GM18520 (cell line): ENCODE measurements at regions not wholly inside any gene's neighbourhood (a gene's known extent, or its start where the extent isn't known, plus 50 kb on each side); places are given as distances from the start of the nearest gene placed in this dataset.
"Not testable (repeated sequence)": the region's sequence is repeated elsewhere in the genome, so short reads cannot be mapped to it uniquely, and the experiment has no call there.

Experiments used
- ATAC-seq: cut with Tn5 transposase; IDR thresholded peaks from one replicate; pipeline ENCODE4 v1.9.1; 2021; ENCODE audit not compliant: unreplicated experiment

DNA sequence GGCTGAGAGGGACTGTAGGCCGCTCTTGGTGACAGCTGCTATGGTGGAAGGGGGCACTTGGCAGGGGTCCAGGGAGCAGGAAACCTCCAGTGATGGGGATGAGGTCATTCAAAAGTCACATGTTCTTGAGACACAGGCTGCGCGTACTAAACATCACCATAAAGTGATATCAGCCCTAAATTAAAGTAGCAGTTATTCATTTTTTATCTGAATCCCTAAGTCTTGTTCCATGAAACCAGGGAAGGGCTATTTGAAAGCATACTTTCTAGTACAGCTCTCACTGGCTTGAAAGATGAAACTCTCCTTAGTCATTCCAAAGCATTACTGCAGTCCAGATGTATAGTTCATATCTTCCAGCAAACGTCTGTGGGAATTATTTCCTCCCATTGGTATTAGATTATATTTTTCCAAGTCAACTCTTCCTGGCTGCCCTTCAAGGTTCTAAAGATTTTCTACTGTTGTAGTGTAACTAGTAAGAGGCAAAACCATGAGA is 373.1 kb downstream of the CD109 start:
- ATAC-seq = no peak

DNA sequence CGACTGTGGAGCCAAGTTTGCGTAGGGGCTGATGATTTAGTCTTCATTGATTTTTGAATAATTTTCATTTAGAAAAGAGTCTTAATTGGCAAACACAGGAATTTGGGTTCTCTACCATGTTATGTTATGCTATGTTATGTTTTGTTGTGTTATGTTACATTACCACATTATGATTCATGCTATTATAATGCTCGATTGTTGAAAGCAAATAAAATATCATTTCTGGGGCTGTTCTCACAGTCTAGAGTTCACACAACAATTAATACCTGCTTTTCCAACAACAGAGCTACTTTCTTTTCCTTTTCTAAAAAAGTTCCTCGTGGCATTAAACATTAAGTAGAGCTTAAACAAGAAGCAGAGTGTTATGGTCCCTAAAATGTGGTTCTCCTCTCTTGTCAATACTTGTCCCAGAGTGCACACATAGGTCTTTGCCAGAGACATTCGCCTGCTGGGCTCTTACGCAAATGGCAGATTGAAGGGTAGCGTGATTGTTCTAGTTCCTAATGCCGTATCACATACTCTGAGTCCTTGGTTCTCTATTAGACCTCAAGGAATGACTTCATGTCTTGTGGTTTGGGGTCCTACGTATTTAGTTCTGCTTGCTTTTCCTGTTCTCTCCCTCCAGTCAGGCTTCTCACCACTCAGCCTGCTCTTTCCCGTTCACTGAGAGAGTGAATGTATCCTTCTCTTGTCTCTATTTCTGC is 370.3 kb downstream of the CD109 start:
- no peak for ATAC-seq

DNA sequence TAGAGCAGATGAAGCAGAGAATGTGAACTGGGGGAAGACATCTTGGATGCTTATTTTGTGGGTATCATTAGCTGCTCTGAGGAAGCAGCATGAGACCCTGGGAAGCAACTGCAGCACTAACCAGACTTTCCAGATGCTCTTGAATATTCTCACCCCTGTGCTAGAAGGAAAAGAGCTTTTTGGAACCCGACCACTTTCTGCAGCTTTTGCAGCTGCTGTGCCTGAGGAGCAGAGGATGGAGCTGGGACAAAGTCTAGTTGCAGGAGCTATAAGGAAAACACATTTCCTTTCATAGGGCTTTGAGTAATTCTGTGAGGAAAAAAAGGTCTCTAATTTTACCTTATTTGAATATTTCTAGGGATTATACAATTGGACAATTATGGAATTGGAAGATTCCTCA is 369.7 kb downstream of the CD109 start:
- ATAC-seq = no peak

DNA sequence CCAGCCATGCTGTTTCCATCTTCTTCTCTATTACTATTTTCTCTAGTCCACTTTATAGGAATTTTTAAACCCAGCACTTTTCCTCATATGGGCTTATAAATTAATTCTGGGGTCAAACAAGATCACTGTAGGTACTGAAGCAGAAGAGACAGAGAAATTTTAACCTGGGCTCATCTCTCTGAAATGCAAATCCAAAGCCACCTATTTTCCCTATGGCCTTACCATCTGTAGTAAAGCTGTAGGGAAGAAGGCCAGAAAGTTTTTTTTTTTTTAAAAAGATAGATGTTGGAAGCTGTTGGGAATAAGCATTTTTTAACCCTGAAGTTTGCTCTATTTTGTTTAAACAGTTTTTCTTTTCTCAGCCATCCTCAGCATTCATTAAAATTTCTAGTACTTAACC is 367.4 kb downstream of the CD109 start:
- no peak for ATAC-seq

DNA sequence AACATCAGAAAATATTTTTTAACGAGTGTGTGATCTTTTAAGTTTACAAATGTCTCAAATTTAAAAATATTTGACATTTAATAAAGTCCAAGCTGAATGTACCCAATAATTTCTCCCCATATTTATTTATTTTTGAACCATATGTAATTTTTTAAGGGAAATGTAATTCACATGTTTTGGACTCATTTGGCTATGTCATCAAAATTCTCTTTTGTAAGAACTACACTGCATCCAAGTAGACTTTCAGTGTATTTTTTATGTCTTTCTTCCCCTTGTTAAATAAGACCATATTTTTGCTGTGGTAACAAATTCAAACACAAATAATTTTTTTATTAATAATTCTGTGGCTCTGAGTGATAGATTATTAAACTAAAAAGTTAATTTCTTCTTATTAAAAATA is 365.2 kb downstream of the CD109 start:
- ATAC-seq = no peak

DNA sequence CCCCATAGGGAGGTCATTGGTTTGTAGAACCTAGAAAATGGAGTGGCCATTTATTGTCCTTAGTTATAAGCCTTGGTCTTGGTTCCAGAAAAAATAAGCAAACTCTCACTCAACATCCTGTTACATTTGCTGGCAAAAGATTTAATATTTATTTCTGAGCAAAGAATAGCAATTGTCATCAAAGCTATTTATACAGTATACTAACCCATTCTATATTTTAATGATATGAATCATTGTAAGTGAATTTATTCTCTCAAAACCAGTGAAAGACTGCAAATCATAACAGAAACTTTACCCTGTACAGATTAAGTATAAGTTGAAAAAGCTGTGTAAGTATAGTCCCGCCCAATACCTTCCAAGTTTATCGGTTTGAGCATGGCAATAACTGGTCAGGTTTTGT is 364.4 kb downstream of the CD109 start:
- ATAC-seq = no peak

DNA sequence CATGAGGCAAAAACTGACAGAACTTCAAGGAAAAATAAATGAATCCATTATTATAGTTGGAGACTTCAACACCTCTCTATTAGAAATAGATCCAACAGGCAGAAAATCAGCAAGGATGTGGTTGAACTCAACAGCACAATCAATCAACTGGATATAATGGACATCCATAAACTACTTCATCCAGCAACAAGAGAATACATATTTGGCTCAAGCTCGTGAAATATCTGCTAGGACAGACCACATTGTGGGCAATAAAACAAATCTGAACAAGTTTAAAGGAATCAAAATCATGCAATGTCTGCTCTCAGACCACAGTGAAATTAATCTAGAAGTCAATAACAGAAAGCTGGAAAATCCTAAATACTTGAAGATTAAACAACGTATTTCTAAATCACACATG is 362.6 kb downstream of the CD109 start:
- no peak for ATAC-seq

DNA sequence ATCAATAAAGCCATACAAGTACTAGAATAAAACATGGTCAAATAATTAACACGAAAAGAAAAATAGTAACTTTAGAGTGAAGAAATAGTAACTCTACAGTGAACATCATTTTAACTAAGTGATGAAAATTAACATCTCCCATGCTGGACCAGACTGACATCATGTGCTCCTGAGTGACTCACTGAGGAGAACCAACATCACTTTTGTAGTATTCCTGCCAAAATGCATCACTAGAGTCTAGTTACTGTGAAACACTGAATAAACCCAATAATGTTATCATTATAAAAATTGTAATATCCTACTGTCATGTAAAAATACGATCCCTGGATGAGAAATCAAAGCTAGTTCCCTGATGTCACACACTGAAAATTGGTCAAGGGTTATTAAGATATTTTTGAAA is 361.3 kb downstream of the CD109 start:
- ATAC-seq = no peak

DNA sequence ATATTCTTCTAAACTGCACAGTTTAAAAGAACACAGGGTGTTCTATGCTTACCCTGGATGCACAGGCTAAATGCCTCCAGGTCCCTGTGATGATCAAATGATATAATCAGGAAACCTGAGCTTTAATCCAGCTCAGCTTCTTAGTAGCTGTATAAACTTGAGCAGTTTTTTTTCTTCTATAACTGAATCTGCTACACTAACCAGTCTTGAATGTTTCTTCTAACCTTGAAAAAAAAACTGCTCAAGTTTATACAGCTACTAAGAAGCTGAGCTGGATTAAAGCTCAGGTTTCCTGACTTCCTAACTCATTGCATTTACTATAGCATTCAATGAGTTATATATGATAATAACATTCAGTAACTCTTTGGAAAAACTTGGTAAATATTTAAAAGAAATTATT is 358.2 kb downstream of the CD109 start:
- ATAC-seq = no peak

DNA sequence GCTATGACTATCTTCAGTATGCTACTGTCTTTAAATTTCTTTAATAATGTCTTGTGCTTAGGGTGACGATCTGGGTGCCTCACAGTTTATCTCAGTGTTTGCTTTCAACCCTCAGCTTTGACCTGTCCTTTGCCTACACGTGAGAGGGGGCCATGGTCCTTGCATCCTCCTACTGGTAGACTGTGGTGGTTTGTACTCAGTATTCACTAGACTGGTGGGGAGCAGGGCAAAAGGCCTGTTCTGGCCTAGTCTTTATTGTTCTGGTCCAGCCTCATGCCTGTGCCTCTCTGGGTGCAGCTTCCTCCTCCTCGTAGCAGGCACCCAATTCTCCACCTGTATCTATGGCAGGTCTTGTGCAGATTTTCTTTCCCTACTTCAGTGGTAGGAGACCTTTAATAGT is 354.9 kb downstream of the CD109 start:
- no peak for ATAC-seq

DNA sequence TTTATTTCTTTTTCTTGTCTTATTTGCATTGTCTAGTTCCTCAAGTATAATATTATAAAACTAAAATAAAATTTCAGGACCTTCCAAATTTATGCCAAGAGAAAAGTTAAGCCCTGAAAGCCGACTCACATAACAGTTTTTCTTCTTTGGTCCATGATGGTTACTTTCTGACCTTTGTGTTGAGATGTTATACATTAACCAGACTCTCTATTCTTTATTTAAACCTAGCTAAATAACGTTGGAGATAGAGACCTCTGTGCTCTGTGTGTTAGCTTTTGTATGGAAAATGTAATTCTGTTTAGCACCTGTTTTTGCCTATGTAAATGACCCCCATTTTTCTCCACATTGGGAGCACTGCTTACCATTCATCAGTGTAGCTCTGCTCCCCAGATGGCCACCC is 352.4 kb downstream of the CD109 start:
- no peak for ATAC-seq

DNA sequence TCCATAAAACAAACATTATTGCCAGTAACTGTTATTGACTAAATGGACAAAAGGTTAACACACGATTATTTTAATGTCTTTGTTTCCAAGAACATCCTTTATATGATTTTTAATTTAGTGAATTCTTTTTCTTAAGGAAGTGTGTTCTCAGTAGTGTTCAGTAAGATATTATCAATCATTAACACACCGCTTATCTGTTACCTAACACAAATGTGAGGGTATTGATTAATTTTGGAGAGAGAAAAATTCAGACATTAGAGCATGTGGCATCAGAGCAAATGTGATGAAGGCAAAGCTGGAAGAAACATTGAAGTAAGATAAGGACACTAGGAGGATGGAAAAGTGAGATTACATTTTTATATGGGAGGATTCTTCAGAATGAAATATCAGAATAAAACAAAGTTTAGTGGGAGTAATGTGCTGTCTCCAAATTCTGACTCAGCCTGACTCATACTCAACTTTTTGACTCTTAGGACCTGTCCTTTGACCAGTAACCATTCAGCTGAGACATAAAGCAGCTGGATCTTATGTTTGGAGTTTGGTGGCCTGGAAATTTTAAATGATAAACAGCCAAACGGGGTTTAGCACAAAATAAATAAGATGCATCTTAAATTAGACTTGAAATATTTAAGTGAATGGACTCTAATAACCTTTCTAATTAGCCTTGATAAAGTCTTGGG is 348.6 kb downstream of the CD109 start:
- ATAC-seq = no peak

DNA sequence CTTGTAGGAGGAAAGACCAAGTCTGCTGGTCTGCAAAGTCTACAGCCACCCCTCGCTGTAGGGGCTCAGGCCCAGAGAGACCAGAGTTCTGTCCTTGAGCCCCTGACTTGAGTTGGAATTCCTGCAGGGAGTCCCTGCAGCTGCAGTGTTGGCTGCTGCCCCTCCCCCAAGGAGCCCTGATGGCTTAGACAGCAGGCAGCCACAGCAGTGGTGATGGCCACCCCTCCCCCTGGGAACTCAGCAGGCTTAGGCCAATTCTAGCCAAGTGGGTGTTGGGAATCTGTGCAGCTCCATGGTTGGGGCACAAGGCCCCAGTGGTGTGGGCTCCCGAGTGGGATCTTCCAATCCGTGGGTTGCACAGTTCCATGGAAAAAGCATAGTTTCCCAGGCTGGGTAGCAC is 345.4 kb downstream of the CD109 start:
- no peak for ATAC-seq

DNA sequence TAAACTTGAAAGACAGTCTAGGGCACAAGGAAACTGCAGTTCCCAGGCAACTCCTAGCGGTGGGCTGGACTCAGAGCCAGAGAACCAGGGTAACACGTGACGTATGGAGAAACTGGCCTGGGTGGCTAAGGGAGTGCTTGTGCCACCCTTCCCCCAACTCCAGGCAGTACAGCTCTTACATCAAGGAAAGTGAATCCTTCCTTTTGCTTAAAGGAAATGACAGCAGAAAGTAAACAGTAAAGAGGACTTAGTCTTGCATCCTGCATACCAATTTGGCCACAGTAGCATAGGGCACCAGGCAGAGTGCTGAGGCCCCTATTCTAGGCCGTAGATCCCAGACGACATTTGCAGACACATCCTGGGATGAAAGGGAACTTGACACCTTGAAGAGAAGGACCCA is 322.8 kb downstream of the CD109 start:
- no peak for ATAC-seq

DNA sequence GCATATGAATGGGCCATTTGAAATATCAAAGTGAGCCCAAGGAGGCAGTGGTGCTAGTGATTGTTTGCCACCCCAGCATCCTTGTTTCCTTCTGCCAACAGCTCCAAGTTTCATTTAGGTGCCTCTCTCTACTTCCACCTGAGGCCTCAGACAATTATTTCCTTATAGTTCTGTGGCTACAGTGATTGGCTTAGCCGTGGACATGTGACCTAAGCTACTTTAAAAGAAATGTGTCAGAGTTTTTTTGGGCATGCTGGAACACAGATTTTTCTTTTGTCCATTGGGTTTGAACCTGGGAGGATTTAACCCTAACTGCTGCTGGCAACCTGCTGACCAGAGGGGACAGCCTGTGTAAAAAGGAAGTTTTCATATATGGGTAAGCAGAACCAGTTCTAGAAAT is 319.4 kb downstream of the CD109 start:
- no peak for ATAC-seq

DNA sequence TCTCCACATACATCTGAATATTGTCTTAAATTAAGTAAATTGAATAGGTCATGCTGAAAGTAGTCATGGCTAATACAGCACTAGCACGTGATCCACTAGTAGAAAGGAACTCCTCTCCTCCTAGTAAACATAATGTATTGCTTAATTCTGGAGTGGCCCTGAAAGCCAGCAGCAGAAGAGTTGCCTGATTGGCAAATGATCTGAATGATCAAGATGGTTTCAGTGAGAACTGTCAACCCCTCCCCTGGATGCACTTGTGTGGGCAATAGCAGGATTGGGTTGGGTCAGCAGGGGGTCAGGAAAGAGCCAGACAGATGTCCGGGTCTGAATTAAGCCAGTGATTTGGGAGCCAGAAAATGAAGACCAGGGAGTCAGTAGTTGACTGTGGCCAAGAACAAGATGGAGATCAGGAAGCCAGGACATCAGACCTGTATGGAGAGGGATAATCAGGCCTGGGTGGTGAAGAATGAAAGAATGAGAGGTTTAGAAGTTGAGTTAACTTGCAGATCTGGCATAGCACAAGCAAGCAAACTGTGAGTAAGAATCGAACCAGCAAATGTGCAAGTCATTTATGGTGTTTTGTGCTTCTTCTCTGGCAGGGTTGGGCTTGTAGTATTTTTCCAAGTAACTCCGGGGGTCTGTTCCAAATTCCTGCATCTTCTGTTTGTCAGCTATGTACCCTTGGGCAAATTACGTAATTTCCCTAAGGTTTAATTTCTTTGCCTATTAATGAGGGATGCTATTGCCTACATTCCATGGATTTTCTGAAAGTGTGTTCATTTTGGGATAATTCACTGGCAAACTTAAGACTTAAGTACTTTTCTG is 304.9 kb downstream of the CD109 start:
- ATAC-seq = no peak

DNA sequence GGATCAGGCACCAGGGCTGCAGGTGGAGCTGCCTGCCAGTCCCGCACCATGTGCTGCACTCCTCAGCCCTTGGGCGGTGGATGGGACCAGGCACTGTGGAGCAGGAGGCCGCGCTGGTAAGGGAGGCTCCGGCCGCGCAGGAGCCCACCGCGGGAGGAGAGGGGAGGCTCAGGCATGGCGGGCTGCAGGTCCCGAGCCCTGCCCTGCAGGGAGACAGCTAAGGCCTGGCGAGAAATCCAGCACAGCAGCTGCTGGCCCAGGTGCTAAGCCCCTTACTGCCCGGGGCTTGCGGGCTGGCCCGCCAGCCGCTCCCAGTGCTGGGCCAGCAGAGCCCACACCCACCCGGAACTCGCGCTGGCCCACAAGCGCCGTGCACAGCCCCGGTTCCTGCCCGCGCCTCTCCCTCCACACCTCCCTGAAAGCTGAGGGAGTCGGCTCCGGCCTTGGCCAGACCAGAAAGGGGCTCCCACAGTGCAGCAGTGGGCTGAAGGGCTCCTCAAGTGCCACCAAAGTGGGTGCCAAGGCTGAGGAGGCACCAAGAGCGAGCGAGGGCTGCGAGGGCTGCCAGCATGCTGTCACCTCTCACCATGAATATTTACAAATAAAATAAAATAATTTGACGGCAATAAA is 294.7 kb downstream of the CD109 start:
- not testable (repeated sequence) for ATAC-seq

DNA sequence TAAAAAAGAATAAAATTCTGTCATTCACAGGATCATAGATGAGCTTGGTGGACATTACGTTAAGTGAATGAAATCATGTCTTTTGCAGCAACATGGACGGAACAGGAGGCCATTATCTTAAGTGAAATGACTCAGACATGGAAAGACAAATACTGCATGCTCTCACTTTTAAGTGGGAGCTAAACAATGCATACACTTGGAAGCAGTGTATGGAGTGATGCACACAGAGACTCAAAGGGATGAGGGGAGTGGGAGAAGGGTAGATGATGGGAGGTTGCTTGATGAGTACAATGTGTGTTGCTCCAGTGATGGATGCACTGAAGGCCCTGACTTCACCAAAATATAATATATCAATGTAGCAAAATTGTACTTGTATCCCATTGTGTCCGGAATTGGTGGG is 293.4 kb downstream of the CD109 start:
- no peak for ATAC-seq

DNA sequence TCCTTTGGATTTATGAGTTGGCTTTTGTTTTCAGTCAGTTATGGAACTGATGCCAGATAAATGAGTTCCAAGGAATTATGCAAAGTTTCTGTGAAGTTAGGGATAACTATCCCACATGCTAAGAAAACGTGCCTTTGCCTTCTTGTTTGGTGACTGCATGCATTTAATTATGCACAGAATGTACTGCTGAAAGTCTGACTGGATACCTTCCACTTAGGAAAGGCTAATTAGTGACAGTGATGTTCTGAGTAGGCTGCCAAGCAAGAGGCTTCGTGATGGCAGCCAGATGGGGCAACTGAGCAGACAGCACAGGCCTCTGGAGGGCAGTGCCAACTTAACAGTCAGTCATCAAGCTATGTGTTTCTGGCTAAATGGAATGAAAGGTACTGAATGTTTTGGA is 289.9 kb downstream of the CD109 start:
- no peak for ATAC-seq

DNA sequence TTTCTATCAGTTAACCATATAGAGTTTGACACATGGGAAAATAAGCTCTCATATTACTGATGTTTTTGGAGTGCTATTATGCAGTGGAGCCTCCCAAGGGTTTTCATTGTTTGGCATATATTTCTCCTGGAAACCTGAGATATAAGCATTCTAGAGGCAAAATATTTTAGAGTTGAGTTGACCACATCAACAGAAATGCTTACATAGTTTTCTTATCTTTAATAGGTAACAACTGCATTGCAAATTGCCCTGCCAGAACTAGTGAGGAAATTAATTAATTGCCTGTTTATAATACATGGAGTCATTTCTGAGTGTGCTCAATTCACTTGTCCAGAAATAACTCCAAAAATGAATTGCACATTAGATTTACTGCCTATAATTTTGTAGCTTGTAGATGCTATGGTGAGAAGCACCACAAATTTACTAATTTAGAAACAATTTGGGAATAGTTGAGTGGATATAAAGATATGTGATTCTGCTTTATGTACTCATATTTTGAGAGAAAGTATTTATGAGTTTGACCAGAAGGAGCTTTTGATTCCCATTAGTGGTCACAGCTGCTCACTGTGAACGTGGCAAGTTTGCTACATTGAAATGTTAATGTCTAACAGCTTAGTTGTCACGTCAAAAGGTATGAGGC is 288.7 kb downstream of the CD109 start:
- ATAC-seq = no peak

DNA sequence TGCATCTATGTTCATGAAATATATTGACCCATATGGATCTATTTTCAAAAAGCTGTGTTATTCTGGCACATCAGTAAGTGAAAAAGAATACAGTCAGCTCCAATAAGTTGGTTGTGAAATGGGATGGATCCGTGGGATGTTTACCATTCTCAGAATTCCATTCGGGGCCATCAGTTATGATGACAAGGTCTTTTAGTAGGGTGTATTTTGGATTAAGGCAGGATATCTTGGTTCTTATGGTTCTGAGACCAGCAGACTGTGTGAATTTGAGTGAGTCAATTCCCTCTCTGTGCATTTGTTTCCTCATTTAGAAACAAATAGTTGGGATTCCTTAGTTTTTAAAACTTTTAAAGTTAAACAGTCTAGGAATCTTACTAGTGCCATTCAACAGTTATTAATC is 287.4 kb downstream of the CD109 start:
- no peak for ATAC-seq
